ENCODE measurements at regions not wholly inside any gene's neighbourhood (a gene's known extent, or its start where the extent isn't known, plus 50 kb on each side); places are given as distances from the start of the nearest gene placed in this dataset.

- no peak for DNase-seq
- no peak overlapping the region for H3K4me3 ChIP-seq
- WGBS, 5 donors: 56 to 82% (median 69%) methylated on average over 3 of the region's 3 CpGs
- no peaks in the 10 kb centered on the region for H3K27me3 ChIP-seq (replicated peaks in 1 of 7)
- H3K9me3 ChIP-seq: no peaks in the 10 kb centered on the region
- TF ChIP-seq POLR2AphosphoS5 (IDR thresholded peaks at IDR 0.05) (no peak), CTCF (IDR thresholded peaks at IDR 0.05 in 8 of 11, conservative IDR thresholded peaks at IDR 0.05 in 3 of 11) (no peak), POLR2A (IDR thresholded peaks at IDR 0.05) (no peak)
- no peaks in the 10 kb centered on the region for H3K36me3 ChIP-seq
- intact Hi-C loops (cut with DNase I; ENCODE audit: low total_unique reads): no loop called here
- no peaks in the 10 kb centered on the region for H3K4me1 ChIP-seq
- no peak overlapping the region for H3K27ac ChIP-seq
Observed at GRCh38 chr3:151974067-151974466, 100.6 kb downstream of the SUCNR1 start.

GRCh38 chr3:151976211-151977050 lies 103.0 kb downstream of the SUCNR1 start:
- DNase-seq: no peak
- Histone ChIP-seq H3K36me3 (no peaks in the 10 kb centered on the region), H3K27ac (no peak overlapping the region), H3K27me3 (replicated peaks in 1 of 7) (no peaks in the 10 kb centered on the region), H3K4me1 (no peaks in the 10 kb centered on the region), H3K9me3 (no peaks in the 10 kb centered on the region), H3K4me3 (no peak overlapping the region)
- no peak for TF ChIP-seq CTCF (IDR thresholded peaks at IDR 0.05 in 8 of 11, conservative IDR thresholded peaks at IDR 0.05 in 3 of 11)
- no peak for TF ChIP-seq POLR2A (IDR thresholded peaks at IDR 0.05)
- no peak for TF ChIP-seq POLR2AphosphoS5 (IDR thresholded peaks at IDR 0.05)
- 41 to 56% (median 49%) methylated on average over 3 of the region's 3 CpGs for WGBS, 5 donors
- intact Hi-C loops (cut with DNase I; ENCODE audit: low total_unique reads): no loop called here

GRCh38 chr3:151979906-151980305 lies 106.5 kb downstream of the SUCNR1 start:
- Histone ChIP-seq H3K36me3 (no peaks in the 10 kb centered on the region), H3K4me3 (no peak overlapping the region), H3K9me3 (no peaks in the 10 kb centered on the region), H3K27me3 (replicated peaks in 1 of 7) (no peaks in the 10 kb centered on the region), H3K4me1 (no peaks in the 10 kb centered on the region), H3K27ac (no peak overlapping the region)
- 35 to 46% (median 41%) methylated on average over 1 of the region's 1 CpG for WGBS, 5 donors
- TF ChIP-seq POLR2A (IDR thresholded peaks at IDR 0.05): no peak
- no peak for TF ChIP-seq CTCF (IDR thresholded peaks at IDR 0.05 in 8 of 11, conservative IDR thresholded peaks at IDR 0.05 in 3 of 11)
- TF ChIP-seq POLR2AphosphoS5 (IDR thresholded peaks at IDR 0.05): no peak
- intact Hi-C loops (cut with DNase I; ENCODE audit: low total_unique reads): no loop called here
- DNase-seq: no peak

- DNase-seq: no peak
- Histone ChIP-seq H3K4me1 (no peaks in the 10 kb centered on the region), H3K27me3 (replicated peaks in 1 of 7) (no peaks in the 10 kb centered on the region), H3K27ac (no peak overlapping the region), H3K36me3 (no peaks in the 10 kb centered on the region), H3K9me3 (no peaks in the 10 kb centered on the region), H3K4me3 (no peak overlapping the region)
- WGBS, 5 donors: 87 to 95% (median 92%) methylated on average over 7 of the region's 7 CpGs
- TF ChIP-seq POLR2AphosphoS5 (IDR thresholded peaks at IDR 0.05): no peak
- TF ChIP-seq CTCF (IDR thresholded peaks at IDR 0.05 in 8 of 11, conservative IDR thresholded peaks at IDR 0.05 in 3 of 11): no peak
- no peak for TF ChIP-seq POLR2A (IDR thresholded peaks at IDR 0.05)
- intact Hi-C loops (cut with DNase I; ENCODE audit: low total_unique reads): no loop called here
Observed at GRCh38 chr3:151983538-151983937, 110.1 kb downstream of the SUCNR1 start.
